ENCODE measurements at regions not wholly inside any gene's neighbourhood (a gene's known extent, or its start where the extent isn't known, plus 50 kb on each side); places are given as distances from the start of the nearest gene placed in this dataset.

DNA sequence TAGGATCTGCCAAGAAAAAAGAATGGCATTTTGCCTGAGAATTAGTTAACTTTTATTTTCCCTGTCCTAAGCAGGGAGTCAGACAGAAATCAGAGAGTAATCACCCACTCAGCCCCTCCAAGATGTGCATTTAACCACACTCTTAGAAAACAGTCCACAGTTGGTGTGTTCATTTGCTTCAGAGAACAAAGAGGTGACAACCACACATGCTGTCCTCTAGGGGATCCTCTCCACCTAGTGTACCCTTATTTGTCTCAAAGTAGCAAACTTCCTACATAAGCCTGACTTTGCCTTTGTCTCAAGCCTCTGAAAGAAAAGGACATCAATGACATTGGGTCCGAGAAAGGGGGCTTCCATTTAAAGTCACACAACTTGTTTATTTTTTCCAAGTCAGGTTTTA lies 107.0 kb upstream of the RFC3 start:
- Histone ChIP-seq H3K4me3 (no peak overlapping the region), H3K27ac (replicated peaks) (no peak overlapping the region), H3K36me3 (no peaks in the 10 kb centered on the region), H3K27me3 (ENCODE audit: low read depth) (no peaks in the 10 kb centered on the region), H3K4me1 (no peaks in the 10 kb centered on the region), H3K9me3 (replicated peaks) (peaks cover 23% of the 10 kb centered on the region)
- intact Hi-C loops (cut with micrococcal nuclease) = no loop called here
- TF ChIP-seq, protein P1, sequence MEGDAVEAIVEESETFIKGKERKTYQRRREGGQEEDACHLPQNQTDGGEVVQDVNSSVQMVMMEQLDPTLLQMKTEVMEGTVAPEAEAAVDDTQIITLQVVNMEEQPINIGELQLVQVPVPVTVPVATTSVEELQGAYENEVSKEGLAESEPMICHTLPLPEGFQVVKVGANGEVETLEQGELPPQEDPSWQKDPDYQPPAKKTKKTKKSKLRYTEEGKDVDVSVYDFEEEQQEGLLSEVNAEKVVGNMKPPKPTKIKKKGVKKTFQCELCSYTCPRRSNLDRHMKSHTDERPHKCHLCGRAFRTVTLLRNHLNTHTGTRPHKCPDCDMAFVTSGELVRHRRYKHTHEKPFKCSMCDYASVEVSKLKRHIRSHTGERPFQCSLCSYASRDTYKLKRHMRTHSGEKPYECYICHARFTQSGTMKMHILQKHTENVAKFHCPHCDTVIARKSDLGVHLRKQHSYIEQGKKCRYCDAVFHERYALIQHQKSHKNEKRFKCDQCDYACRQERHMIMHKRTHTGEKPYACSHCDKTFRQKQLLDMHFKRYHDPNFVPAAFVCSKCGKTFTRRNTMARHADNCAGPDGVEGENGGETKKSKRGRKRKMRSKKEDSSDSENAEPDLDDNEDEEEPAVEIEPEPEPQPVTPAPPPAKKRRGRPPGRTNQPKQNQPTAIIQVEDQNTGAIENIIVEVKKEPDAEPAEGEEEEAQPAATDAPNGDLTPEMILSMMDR (IDR thresholded peaks at IDR 0.05; ENCODE audit: borderline replicate concordance) = no peak
- no peak for DNase-seq

DNA sequence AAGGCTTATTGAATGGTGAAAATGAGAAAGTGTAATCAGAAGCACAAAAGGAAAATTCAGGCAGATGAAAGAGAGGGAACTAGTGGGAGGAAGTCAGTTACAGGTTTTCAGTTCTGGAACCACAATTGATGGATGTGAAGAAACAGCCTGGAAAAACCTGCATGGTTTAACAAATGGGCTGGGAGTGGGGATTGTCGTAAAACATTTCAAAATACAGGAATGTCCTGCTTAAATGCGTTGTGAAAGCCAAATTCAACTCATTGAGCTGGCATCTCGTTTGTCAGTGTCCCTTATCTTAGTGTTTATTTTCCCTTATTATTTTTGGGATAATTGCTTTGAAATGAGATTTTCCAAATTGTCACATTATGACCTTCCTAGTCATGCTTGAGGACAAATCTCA lies 106.5 kb upstream of the RFC3 start:
- H3K4me1 ChIP-seq = no peaks in the 10 kb centered on the region
- no peak overlapping the region for H3K27ac ChIP-seq (replicated peaks)
- TF ChIP-seq, protein P1 (IDR thresholded peaks at IDR 0.05; ENCODE audit: borderline replicate concordance) = no peak
- no peaks in the 10 kb centered on the region for H3K36me3 ChIP-seq
- H3K27me3 ChIP-seq (ENCODE audit: low read depth) = no peaks in the 10 kb centered on the region
- no peak overlapping the region for H3K4me3 ChIP-seq
- peaks cover 18% of the 10 kb centered on the region for H3K9me3 ChIP-seq (replicated peaks)
- no peak for DNase-seq
- intact Hi-C loops (cut with micrococcal nuclease) = no loop called here

DNA sequence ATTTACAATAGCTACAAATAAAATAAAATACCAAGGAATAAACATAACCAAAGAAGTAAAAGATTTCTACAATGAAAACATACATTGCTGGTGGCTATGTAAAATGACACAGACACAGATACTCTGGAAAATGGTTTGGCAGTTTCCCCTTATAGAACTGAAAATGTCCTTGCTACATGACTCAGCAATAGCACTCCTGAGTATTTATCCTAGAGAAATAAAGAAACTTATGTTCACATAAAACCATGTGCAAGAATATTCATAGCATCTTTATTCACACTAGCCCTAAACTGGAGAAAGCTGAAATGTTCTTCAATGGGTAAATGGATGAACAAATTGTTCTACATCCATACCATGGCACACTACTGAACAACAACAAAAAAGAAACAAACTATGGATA lies 100.2 kb upstream of the RFC3 start:
- H3K27ac ChIP-seq (replicated peaks) = no peak overlapping the region

DNA sequence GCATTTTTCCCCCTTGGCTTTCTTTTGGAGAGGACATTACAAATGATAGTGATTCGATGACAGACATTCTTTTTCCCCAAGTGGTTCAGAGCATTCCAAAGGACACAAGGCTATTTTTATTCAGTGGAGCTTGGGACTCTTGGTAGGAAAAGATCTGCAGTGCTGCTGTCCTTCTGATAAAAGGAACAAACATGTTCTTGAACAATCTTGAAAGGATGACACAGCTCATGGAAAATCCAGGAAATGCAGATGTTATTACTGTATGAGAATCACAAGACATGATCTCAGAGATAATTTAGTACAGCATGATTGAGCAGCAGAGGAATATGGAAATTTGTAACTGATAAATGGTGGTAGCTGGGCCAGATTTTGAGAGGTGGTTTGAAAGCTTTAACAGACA lies 96.2 kb upstream of the RFC3 start:
- TF ChIP-seq, protein P1 (IDR thresholded peaks at IDR 0.05; ENCODE audit: borderline replicate concordance) = no peak
- H3K4me1 ChIP-seq = peaks cover 38% of the 10 kb centered on the region
- H3K9me3 ChIP-seq (replicated peaks) = peaks cover 15% of the 10 kb centered on the region
- intact Hi-C loops (cut with micrococcal nuclease) = loop anchor here (5.0 kb wide), 1 partner anchor 179 kb away; no protein-coding TSS in a partner anchor
- no peak for DNase-seq
- H3K4me3 ChIP-seq = no peak overlapping the region
- no peaks in the 10 kb centered on the region for H3K27me3 ChIP-seq (ENCODE audit: low read depth)
- H3K36me3 ChIP-seq = no peaks in the 10 kb centered on the region
- H3K27ac ChIP-seq (replicated peaks) = peak overlapping the region; percentile 77

More for the DNA sequence above, 100.2 kb upstream of the RFC3 start:
- Histone ChIP-seq H3K4me1 (peaks cover 23% of the 10 kb centered on the region), H3K9me3 (replicated peaks) (peaks cover 25% of the 10 kb centered on the region), H3K4me3 (no peak overlapping the region), H3K36me3 (no peaks in the 10 kb centered on the region), H3K27me3 (ENCODE audit: low read depth) (no peaks in the 10 kb centered on the region)
- intact Hi-C loops (cut with micrococcal nuclease) = no loop called here
- DNase-seq = no peak
- TF ChIP-seq, protein P1 (IDR thresholded peaks at IDR 0.05; ENCODE audit: borderline replicate concordance) = no peak

DNA sequence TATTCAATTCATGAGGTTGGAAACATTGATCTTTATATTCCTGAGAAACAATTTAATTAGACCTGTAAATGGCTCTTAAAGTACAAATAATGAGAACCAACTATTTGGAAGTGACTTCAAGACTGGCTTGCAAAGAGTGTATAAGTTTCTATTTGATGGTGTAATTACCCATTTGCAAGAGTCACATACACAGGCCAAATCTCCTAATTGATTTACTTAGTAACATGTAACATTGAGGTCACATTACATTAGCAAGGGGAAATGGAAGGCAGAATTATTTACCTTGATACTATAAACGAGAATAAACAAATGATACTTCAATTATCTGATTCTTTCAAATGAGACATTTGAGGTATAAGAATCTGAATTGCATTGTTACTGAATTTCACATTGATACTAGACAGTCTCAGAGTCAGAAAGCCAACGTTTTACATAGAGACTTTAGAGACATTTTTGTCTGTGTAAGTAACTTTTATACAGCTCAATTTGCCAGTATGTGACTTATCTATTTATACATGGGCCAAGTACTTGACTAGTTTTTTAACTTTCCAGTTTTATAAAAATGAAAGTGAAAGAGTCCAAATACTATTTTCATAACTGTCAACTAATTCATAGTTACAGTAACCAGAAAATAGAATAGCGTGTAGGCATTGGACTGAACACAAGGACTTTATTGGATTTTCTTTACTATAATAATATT lies 95.6 kb upstream of the RFC3 start:
- intact Hi-C loops (cut with micrococcal nuclease) = loop anchor here (5.0 kb wide), 1 partner anchor 180 kb away; no protein-coding TSS in a partner anchor
- no peak for DNase-seq
- Histone ChIP-seq H3K27ac (replicated peaks) (peak overlapping the region; percentile 77), H3K9me3 (replicated peaks) (peaks cover 15% of the 10 kb centered on the region), H3K4me3 (peak overlapping the region; percentile 12), H3K4me1 (peaks cover 43% of the 10 kb centered on the region), H3K36me3 (no peaks in the 10 kb centered on the region), H3K27me3 (ENCODE audit: low read depth) (no peaks in the 10 kb centered on the region)
- TF ChIP-seq, protein P1 (IDR thresholded peaks at IDR 0.05; ENCODE audit: borderline replicate concordance) = no peak
